ENCODE measurements at regions not wholly inside any gene's neighbourhood (a gene's known extent, or its start where the extent isn't known, plus 50 kb on each side); places are given as distances from the start of the nearest gene placed in this dataset.

- Histone ChIP-seq H3K36me3 (replicated peaks) (no peaks in the 10 kb centered on the region), H3K27me3 (replicated peaks) (no peaks in the 10 kb centered on the region), H3K4me3 (ENCODE audit: low read depth, low read length) (no peak overlapping the region), H3K27ac (peak overlapping the region; percentile 16)
- no peak for TF ChIP-seq CTCF (IDR thresholded peaks at IDR 0.05; ENCODE audit: low read depth, low read length, missing control alignments)
- peak; percentile 86 for DNase-seq
- in situ Hi-C loops (cut with HindIII; ENCODE audit: low pct_ligation_motif_present, low sequenced_read_pairs) = no loop called here
Observed at GRCh38 chr15:35874260-35874905, 328.4 kb upstream of the DPH6 start.

GRCh38 chr15:35876762-35877161 lies 330.8 kb upstream of the DPH6 start:
- Histone ChIP-seq H3K27me3 (replicated peaks) (no peaks in the 10 kb centered on the region), H3K27ac (no peak overlapping the region), H3K36me3 (replicated peaks) (no peaks in the 10 kb centered on the region), H3K4me3 (ENCODE audit: low read depth, low read length) (no peak overlapping the region)
- in situ Hi-C loops (cut with HindIII; ENCODE audit: low pct_ligation_motif_present, low sequenced_read_pairs) = no loop called here
- DNase-seq = no peak
- no peak for TF ChIP-seq CTCF (IDR thresholded peaks at IDR 0.05; ENCODE audit: low read depth, low read length, missing control alignments)

- no peaks in the 10 kb centered on the region for H3K27me3 ChIP-seq (replicated peaks)
- no peak for DNase-seq
- no peak for TF ChIP-seq CTCF (IDR thresholded peaks at IDR 0.05; ENCODE audit: low read depth, low read length, missing control alignments)
- no peaks in the 10 kb centered on the region for H3K36me3 ChIP-seq (replicated peaks)
- in situ Hi-C loops (cut with HindIII; ENCODE audit: low pct_ligation_motif_present, low sequenced_read_pairs) = no loop called here
- no peak overlapping the region for H3K27ac ChIP-seq
- H3K4me3 ChIP-seq (ENCODE audit: low read depth, low read length) = no peak overlapping the region
Observed at GRCh38 chr15:35880896-35881295, 334.9 kb upstream of the DPH6 start.

- no peak for TF ChIP-seq CTCF (IDR thresholded peaks at IDR 0.05; ENCODE audit: low read depth, low read length, missing control alignments)
- no peak for DNase-seq
- no peak overlapping the region for H3K27ac ChIP-seq
- H3K4me3 ChIP-seq (ENCODE audit: low read depth, low read length) = no peak overlapping the region
- H3K27me3 ChIP-seq (replicated peaks) = no peaks in the 10 kb centered on the region
- no peaks in the 10 kb centered on the region for H3K36me3 ChIP-seq (replicated peaks)
- in situ Hi-C loops (cut with HindIII; ENCODE audit: low pct_ligation_motif_present, low sequenced_read_pairs) = no loop called here
Observed at GRCh38 chr15:35885870-35886269, 339.9 kb upstream of the DPH6 start.

GRCh38 chr15:35886765-35887164 lies 340.8 kb upstream of the DPH6 start:
- no peak for TF ChIP-seq CTCF (IDR thresholded peaks at IDR 0.05; ENCODE audit: low read depth, low read length, missing control alignments)
- in situ Hi-C loops (cut with HindIII; ENCODE audit: low pct_ligation_motif_present, low sequenced_read_pairs) = no loop called here
- no peak overlapping the region for H3K27ac ChIP-seq
- H3K4me3 ChIP-seq (ENCODE audit: low read depth, low read length) = no peak overlapping the region
- no peaks in the 10 kb centered on the region for H3K36me3 ChIP-seq (replicated peaks)
- no peaks in the 10 kb centered on the region for H3K27me3 ChIP-seq (replicated peaks)
- DNase-seq = no peak

GRCh38 chr15:35888815-35889214 lies 342.9 kb upstream of the DPH6 start:
- no peak for DNase-seq
- Histone ChIP-seq H3K4me3 (ENCODE audit: low read depth, low read length) (no peak overlapping the region), H3K27ac (no peak overlapping the region), H3K36me3 (replicated peaks) (no peaks in the 10 kb centered on the region), H3K27me3 (replicated peaks) (no peaks in the 10 kb centered on the region)
- in situ Hi-C loops (cut with HindIII; ENCODE audit: low pct_ligation_motif_present, low sequenced_read_pairs) = no loop called here
- TF ChIP-seq CTCF (IDR thresholded peaks at IDR 0.05; ENCODE audit: low read depth, low read length, missing control alignments) = no peak

Data from brain microvascular endothelial cell (primary cell).